ENCODE measurements at regions not wholly inside any gene's neighbourhood (a gene's known extent, or its start where the extent isn't known, plus 50 kb on each side); places are given as distances from the start of the nearest gene placed in this dataset.

GRCh38 chr6:6405997-6406714 lies 85.7 kb upstream of the F13A1 start:
- no peak for TF ChIP-seq NFATC4 (CRISPR knock-in tag; IDR thresholded peaks at IDR 0.05)
- Mint-ChIP-seq H3K9me3 (no peaks in the 10 kb centered on the region), H3K27ac (no peak overlapping the region), H3K27me3 (ENCODE audit: low read depth) (no peaks in the 10 kb centered on the region), H3K36me3 (no peaks in the 10 kb centered on the region), H3K4me3 (no peak overlapping the region), H3K4me1 (peaks cover 7% of the 10 kb centered on the region)
- DNase-seq (ENCODE audit: low spot score): no peak
- POLR2A ChIA-PET: no interaction called here
- CTCF ChIA-PET: interaction anchor here (0.7 kb wide), 1 partner anchor 78 kb away, joined by 3 read pairs; no protein-coding TSS in a partner anchor
- no peak for ATAC-seq

- H3K27ac Mint-ChIP-seq: no peak overlapping the region
- DNase-seq (ENCODE audit: low spot score): no peak
- H3K27me3 Mint-ChIP-seq (ENCODE audit: low read depth): no peaks in the 10 kb centered on the region
- no peak overlapping the region for H3K4me3 Mint-ChIP-seq
- CTCF ChIA-PET: interaction anchor here (0.7 kb wide), 1 partner anchor 78 kb away, joined by 3 read pairs; no protein-coding TSS in a partner anchor
- no peaks in the 10 kb centered on the region for H3K9me3 Mint-ChIP-seq
- POLR2A ChIA-PET: no interaction called here
- no peak for ATAC-seq
- H3K36me3 Mint-ChIP-seq: no peaks in the 10 kb centered on the region
- H3K4me1 Mint-ChIP-seq: peaks cover 7% of the 10 kb centered on the region
- TF ChIP-seq HMGA2 (CRISPR knock-in tag; IDR thresholded peaks at IDR 0.05) (no peak), E2F1 (CRISPR knock-in tag; IDR thresholded peaks at IDR 0.05) (no peak), SP1 (CRISPR knock-in tag; conservative IDR thresholded peaks at IDR 0.05) (no peak), ZNF423 (CRISPR knock-in tag; IDR thresholded peaks at IDR 0.05) (no peak), HMGXB4 (CRISPR knock-in tag; IDR thresholded peaks at IDR 0.05) (no peak), ZNF425 (CRISPR knock-in tag; conservative IDR thresholded peaks at IDR 0.05) (no peak), STAT6 (CRISPR knock-in tag; conservative IDR thresholded peaks at IDR 0.05; ENCODE audit: low read depth) (no peak), ARID4B (CRISPR knock-in tag; IDR thresholded peaks at IDR 0.05; ENCODE audit: borderline replicate concordance) (no peak), NFE2L1 (CRISPR knock-in tag; IDR thresholded peaks at IDR 0.05) (no peak), SMAD3 (CRISPR knock-in tag; IDR thresholded peaks at IDR 0.05; ENCODE audit: borderline replicate concordance) (no peak), GABPB1 (CRISPR knock-in tag; IDR thresholded peaks at IDR 0.05) (no peak), MXD4 (CRISPR knock-in tag; IDR thresholded peaks at IDR 0.05; ENCODE audit: borderline replicate concordance) (no peak), E2F4 (CRISPR knock-in tag; IDR thresholded peaks at IDR 0.05; ENCODE audit: borderline replicate concordance, low read depth) (no peak), ATF3 (CRISPR knock-in tag; conservative IDR thresholded peaks at IDR 0.05) (no peak), ZBTB43 (CRISPR knock-in tag; IDR thresholded peaks at IDR 0.05) (no peak)
Observed at GRCh38 chr6:6406715-6407070, 86.2 kb upstream of the F13A1 start.
